HEK293 (cell line): ENCODE measurements at regions not wholly inside any gene's neighbourhood (a gene's known extent, or its start where the extent isn't known, plus 50 kb on each side); places are given as distances from the start of the nearest gene placed in this dataset.

Source experiments
- CTCF ChIA-PET: fragments of 350-600 bp; formaldehyde crosslinking; extraction: SDS; loops from one replicate; lab custom pipeline; 2021; ENCODE audit warnings: antibody characterized with exemption; lab: Yijun Ruan, JAX
- POLR2A ChIA-PET: fragments of 300-600 bp; formaldehyde crosslinking; extraction: SDS; loops from one replicate; lab custom pipeline; 2020; ENCODE audit warnings: antibody characterized with exemption, inconsistent platforms; lab: Yijun Ruan, JAX
- H3K27ac ChIP-seq: fragments of 200-500 bp; sonication (Bioruptor generic); 2 replicates; pipeline ENCODE4 v1.5.1; 2014; ENCODE audit warnings: low read depth, low read length, control low read depth, inconsistent platforms; ENCODE audit errors: extremely low read depth
- H3K36me3 ChIP-seq, 2 experiments: fragments of 200-500 bp in 1 of 2; sonication (Bioruptor generic) in 1 of 2; 1 replicate in 1 of 2; 2 replicates in 1 of 2; pipeline ENCODE4 v1.5.1; 2014 to 2017; ENCODE audit warnings: inconsistent platforms in 2 of 2, low read length in 2 of 2; ENCODE audit not compliant: control insufficient read depth in 2 of 2, insufficient read depth in 1 of 2
- H3K4me1 ChIP-seq: fragments of 200-500 bp; sonication (Bioruptor generic); 2 replicates; pipeline ENCODE4 v1.5.1; 2014; ENCODE audit warnings: mild to moderate bottlenecking, low read length, inconsistent platforms; ENCODE audit not compliant: control insufficient read depth, insufficient read depth
- H3K4me3 ChIP-seq: 2 replicates; pipeline ENCODE4 v1.5.1; 2011; ENCODE audit warnings: low read depth, mild to moderate bottlenecking, control low read depth, low read length, moderate library complexity
- H3K9me3 ChIP-seq: fragments of 200-500 bp; sonication (Bioruptor generic); 2 replicates; pipeline ENCODE4 v1.5.1; 2014; ENCODE audit warnings: low read depth, low read length, inconsistent platforms; ENCODE audit not compliant: control insufficient read depth, insufficient read depth
- BCL11A ChIP-seq: fragments of 450-650 bp; formaldehyde crosslinking; IDR thresholded peaks from 2 replicates; pipeline ENCODE4 v1.5.1; 2016; ENCODE audit warnings: low read depth, missing biosample characterization, missing genetic modification characterization
- IKZF3 ChIP-seq: fragments of 450-650 bp; IDR thresholded peaks from 2 replicates; pipeline ENCODE4 v1.5.0; 2018; ENCODE audit warnings: missing biosample characterization, mild to moderate bottlenecking, missing genetic modification characterization, moderate library complexity
- KLF8 ChIP-seq: fragments of 450-650 bp; formaldehyde crosslinking; IDR thresholded peaks from 2 replicates; pipeline ENCODE4 v1.5.1; 2016; ENCODE audit warnings: missing biosample characterization, missing genetic modification characterization
- KLF9 ChIP-seq: fragments of 450-650 bp; formaldehyde crosslinking; IDR thresholded peaks from 2 replicates; pipeline ENCODE4 v1.5.1; 2016; ENCODE audit warnings: missing biosample characterization, missing genetic modification characterization, low read depth
- MYNN ChIP-seq: fragments of 450-650 bp; formaldehyde crosslinking; IDR thresholded peaks from 2 replicates; pipeline ENCODE4 v1.5.1; 2016; ENCODE audit warnings: missing biosample characterization, missing genetic modification characterization, borderline replicate concordance
- MZF1 ChIP-seq: fragments of 450-650 bp; formaldehyde crosslinking; IDR thresholded peaks from 2 replicates; pipeline ENCODE4 v1.5.1; 2017; ENCODE audit warnings: missing biosample characterization, missing genetic modification characterization, borderline replicate concordance
- PRDM1 ChIP-seq: fragments of 450-650 bp; formaldehyde crosslinking; IDR thresholded peaks from 2 replicates; pipeline ENCODE4; 2016; ENCODE audit warnings: missing biosample characterization, missing genetic modification characterization
- RBAK ChIP-seq: fragments of 450-650 bp; formaldehyde crosslinking; IDR thresholded peaks from 2 replicates; pipeline ENCODE4 v1.5.1; 2016; ENCODE audit warnings: missing biosample characterization, missing genetic modification characterization
- SCRT1 ChIP-seq: fragments of 450-650 bp; formaldehyde crosslinking; IDR thresholded peaks from 2 replicates; pipeline ENCODE4 v1.5.1; 2016; ENCODE audit warnings: missing biosample characterization, missing genetic modification characterization, borderline replicate concordance
- SCRT2 ChIP-seq: fragments of 450-650 bp; formaldehyde crosslinking; IDR thresholded peaks from 2 replicates; pipeline ENCODE4 v1.5.1; 2016; ENCODE audit warnings: missing biosample characterization, missing genetic modification characterization
- ZNF2 ChIP-seq: fragments of 450-650 bp; formaldehyde crosslinking; IDR thresholded peaks from 2 replicates; pipeline ENCODE4 v1.5.1; 2016; ENCODE audit warnings: missing biosample characterization, missing genetic modification characterization
- ZNF23 ChIP-seq: fragments of 450-650 bp; formaldehyde crosslinking; IDR thresholded peaks from 2 replicates; pipeline ENCODE4 v1.5.1; 2016; ENCODE audit warnings: missing biosample characterization, missing genetic modification characterization, borderline replicate concordance
- ZNF248 ChIP-seq: fragments of 450-650 bp; formaldehyde crosslinking; IDR thresholded peaks from 2 replicates; pipeline ENCODE4 v1.5.1; 2017; ENCODE audit warnings: missing biosample characterization, missing genetic modification characterization
- ZNF341 ChIP-seq: fragments of 450-650 bp; formaldehyde crosslinking; IDR thresholded peaks from 2 replicates; pipeline ENCODE4; 2016; ENCODE audit warnings: low read depth, missing biosample characterization, missing genetic modification characterization
- ZNF391 ChIP-seq: fragments of 450-650 bp; formaldehyde crosslinking; IDR thresholded peaks from 2 replicates; pipeline ENCODE4 v1.5.1; 2016; ENCODE audit warnings: low read depth, missing biosample characterization, missing genetic modification characterization, borderline replicate concordance
- ZNF600 ChIP-seq: fragments of 450-650 bp; formaldehyde crosslinking; IDR thresholded peaks from 2 replicates; pipeline ENCODE4 v1.5.1; 2016; ENCODE audit warnings: missing biosample characterization, missing genetic modification characterization
- ZNF623 ChIP-seq: fragments of 450-650 bp; formaldehyde crosslinking; IDR thresholded peaks from 2 replicates; pipeline ENCODE4 v1.5.1; 2016; ENCODE audit warnings: missing biosample characterization, missing genetic modification characterization
- ZNF660 ChIP-seq: fragments of 450-650 bp; IDR thresholded peaks from 2 replicates; pipeline ENCODE4 v1.5.1; 2018; ENCODE audit warnings: missing biosample characterization, mild to moderate bottlenecking, missing genetic modification characterization
- ZNF664 ChIP-seq: fragments of 450-650 bp; formaldehyde crosslinking; IDR thresholded peaks from 2 replicates; pipeline ENCODE4 v1.5.1; 2016; ENCODE audit warnings: missing biosample characterization, missing genetic modification characterization
- ZNF837 ChIP-seq: fragments of 450-650 bp; formaldehyde crosslinking; IDR thresholded peaks from 2 replicates; pipeline ENCODE4 v1.5.1; 2016; ENCODE audit warnings: missing biosample characterization, missing genetic modification characterization
- TF ChIP-seq, protein P1 (sequence below): fragments of 450-650 bp; formaldehyde crosslinking; IDR thresholded peaks from 2 replicates; pipeline ENCODE4 v1.5.1; 2017; ENCODE audit warnings: missing biosample characterization, missing genetic modification characterization
- TF ChIP-seq, protein P2 (sequence below): fragments of 450-650 bp; formaldehyde crosslinking; IDR thresholded peaks from 2 replicates; pipeline ENCODE4 v1.5.1; 2016; ENCODE audit warnings: missing biosample characterization, missing genetic modification characterization
- TF ChIP-seq, protein P3 (sequence below): fragments of 450-650 bp; formaldehyde crosslinking; IDR thresholded peaks from 2 replicates; pipeline ENCODE4 v1.5.1; 2017; ENCODE audit warnings: missing biosample characterization, missing genetic modification characterization
- TF ChIP-seq, protein P4 (sequence below): fragments of 450-650 bp; formaldehyde crosslinking; optimal IDR thresholded peaks from 2 replicates; pipeline ENCODE3; 2016; ENCODE audit warnings: missing biosample characterization, mild to moderate bottlenecking, missing genetic modification characterization
- TF ChIP-seq, protein P5 (sequence below): fragments of 450-650 bp; formaldehyde crosslinking; IDR thresholded peaks from 2 replicates; pipeline ENCODE4 v1.5.1; 2016; ENCODE audit warnings: missing biosample characterization, missing genetic modification characterization

DNA sequence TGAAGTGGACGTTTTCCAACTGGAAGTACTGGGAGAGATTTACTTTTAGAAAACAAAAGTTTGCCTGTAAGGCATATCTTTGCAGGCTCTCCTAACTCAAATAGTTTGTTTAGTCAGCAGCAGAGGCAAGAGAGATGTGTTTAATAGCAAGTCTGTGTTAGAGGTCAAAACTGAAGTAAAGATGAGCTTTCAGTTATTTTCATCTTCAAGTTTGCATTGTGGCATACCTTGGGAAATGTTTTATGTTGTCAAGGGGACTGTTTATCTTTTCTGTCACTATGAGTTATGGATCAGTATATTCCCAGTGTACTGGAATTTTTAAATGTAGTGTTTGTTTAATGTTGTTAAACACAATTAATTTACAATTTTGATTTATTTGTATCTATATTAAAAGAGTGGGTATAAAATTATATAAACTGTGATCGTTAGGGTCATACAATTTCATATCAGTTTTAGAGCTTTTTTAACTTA lies 169.7 kb upstream of the PPP1R3A start:
- Histone ChIP-seq H3K4me3 (peak overlapping the region; percentile 89), H3K9me3 (no peaks in the 10 kb centered on the region), H3K27ac (peak overlapping the region; percentile 98), H3K36me3 (no peaks in the 10 kb centered on the region), H3K4me1 (peaks cover 13% of the 10 kb centered on the region)
- ChIA-PET POLR2A (no interaction called here), CTCF (interaction anchor here (0.5 to 1.2 kb wide), 4 partner anchors 14 to 574 kb away, joined by 3 to 4 read pairs (median 3); no protein-coding TSS in a partner anchor)
- TF ChIP-seq ZNF248 (tag by site-specific recombination) (no peak), PRDM1 (tag by site-specific recombination) (peak; percentile 98), MZF1 (tag by site-specific recombination) (no peak), ZNF23 (no peak), IKZF3 (tag by site-specific recombination) (0 out of 2 replicates have a peak, but pooled peaks have one; percentile 25)
- TF ChIP-seq, protein P1, sequence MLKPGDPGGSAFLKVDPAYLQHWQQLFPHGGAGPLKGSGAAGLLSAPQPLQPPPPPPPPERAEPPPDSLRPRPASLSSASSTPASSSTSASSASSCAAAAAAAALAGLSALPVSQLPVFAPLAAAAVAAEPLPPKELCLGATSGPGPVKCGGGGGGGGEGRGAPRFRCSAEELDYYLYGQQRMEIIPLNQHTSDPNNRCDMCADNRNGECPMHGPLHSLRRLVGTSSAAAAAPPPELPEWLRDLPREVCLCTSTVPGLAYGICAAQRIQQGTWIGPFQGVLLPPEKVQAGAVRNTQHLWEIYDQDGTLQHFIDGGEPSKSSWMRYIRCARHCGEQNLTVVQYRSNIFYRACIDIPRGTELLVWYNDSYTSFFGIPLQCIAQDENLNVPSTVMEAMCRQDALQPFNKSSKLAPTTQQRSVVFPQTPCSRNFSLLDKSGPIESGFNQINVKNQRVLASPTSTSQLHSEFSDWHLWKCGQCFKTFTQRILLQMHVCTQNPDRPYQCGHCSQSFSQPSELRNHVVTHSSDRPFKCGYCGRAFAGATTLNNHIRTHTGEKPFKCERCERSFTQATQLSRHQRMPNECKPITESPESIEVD (tag by site-specific recombination): peak; percentile 62

DNA sequence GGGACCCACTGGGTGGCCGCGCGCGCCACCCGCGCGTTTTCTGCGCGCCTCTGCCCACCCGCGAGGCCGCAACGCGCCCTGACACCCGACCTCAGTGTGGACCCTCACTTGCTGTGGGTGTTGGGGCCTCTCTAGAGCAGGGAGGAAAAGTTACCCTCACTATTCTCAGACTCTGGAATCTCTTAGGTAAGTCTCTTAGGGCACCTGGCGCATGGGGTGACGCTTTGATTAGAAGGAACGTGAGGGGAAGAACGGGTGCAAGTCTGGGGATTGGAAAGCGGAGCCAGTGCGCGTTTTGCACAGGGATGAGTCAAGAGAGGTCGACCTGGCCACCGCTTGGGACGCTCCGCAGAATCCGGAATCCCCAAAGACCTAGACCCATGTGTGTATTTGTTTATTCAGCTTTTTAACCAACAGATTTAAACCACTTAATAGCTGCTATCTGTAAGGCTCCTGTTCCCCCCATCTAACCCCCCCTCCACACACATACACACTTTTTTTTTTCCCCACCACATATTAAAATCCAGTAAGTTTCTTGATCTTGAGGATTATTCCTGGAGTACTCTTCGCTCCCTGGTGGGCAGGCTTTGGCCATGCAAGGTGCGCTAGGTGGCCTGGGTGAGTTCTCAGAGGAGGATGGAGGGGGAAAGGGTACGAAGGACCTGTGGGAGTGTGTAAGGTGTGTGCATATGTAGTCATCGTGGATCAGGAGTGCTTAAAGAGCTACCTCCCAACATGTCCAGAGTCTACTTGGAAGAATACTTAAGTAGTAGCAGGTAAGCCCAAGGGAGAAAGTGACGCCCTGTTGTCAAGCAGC lies 169.1 kb upstream of the PPP1R3A start:
- Histone ChIP-seq H3K27ac (peak overlapping the region; percentile 98), H3K9me3 (no peaks in the 10 kb centered on the region), H3K4me1 (peaks cover 13% of the 10 kb centered on the region), H3K4me3 (peak overlapping the region; percentile 89), H3K36me3 (no peaks in the 10 kb centered on the region)
- ChIA-PET POLR2A (no interaction called here), CTCF (interaction anchor here (0.5 to 1.2 kb wide), 7 partner anchors 15 to 1183 kb away, joined by 3 to 5 read pairs (median 3); no protein-coding TSS in a partner anchor)
- no peak for TF ChIP-seq ZNF23
- TF ChIP-seq, protein P2, sequence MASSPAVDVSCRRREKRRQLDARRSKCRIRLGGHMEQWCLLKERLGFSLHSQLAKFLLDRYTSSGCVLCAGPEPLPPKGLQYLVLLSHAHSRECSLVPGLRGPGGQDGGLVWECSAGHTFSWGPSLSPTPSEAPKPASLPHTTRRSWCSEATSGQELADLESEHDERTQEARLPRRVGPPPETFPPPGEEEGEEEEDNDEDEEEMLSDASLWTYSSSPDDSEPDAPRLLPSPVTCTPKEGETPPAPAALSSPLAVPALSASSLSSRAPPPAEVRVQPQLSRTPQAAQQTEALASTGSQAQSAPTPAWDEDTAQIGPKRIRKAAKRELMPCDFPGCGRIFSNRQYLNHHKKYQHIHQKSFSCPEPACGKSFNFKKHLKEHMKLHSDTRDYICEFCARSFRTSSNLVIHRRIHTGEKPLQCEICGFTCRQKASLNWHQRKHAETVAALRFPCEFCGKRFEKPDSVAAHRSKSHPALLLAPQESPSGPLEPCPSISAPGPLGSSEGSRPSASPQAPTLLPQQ (tag by site-specific recombination): peak; percentile 76
- TF ChIP-seq, protein P3, sequence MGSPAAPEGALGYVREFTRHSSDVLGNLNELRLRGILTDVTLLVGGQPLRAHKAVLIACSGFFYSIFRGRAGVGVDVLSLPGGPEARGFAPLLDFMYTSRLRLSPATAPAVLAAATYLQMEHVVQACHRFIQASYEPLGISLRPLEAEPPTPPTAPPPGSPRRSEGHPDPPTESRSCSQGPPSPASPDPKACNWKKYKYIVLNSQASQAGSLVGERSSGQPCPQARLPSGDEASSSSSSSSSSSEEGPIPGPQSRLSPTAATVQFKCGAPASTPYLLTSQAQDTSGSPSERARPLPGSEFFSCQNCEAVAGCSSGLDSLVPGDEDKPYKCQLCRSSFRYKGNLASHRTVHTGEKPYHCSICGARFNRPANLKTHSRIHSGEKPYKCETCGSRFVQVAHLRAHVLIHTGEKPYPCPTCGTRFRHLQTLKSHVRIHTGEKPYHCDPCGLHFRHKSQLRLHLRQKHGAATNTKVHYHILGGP (tag by site-specific recombination): 0 out of 2 replicates have a peak, but pooled peaks have one; percentile 33
- no peak for TF ChIP-seq MYNN
- no peak for TF ChIP-seq KLF9
- TF ChIP-seq KLF8 (tag by site-specific recombination): peak; percentile 22; the same call in 1 of the 2 replicates
- peak; percentile 84 for TF ChIP-seq SCRT2
- TF ChIP-seq ZNF248 (tag by site-specific recombination): no peak
- TF ChIP-seq RBAK (tag by site-specific recombination): no peak
- TF ChIP-seq, protein P4, sequence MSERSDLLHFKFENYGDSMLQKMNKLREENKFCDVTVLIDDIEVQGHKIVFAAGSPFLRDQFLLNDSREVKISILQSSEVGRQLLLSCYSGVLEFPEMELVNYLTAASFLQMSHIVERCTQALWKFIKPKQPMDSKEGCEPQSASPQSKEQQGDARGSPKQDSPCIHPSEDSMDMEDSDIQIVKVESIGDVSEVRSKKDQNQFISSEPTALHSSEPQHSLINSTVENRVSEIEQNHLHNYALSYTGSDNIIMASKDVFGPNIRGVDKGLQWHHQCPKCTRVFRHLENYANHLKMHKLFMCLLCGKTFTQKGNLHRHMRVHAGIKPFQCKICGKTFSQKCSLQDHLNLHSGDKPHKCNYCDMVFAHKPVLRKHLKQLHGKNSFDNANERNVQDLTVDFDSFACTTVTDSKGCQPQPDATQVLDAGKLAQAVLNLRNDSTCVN: peak; percentile 75
- TF ChIP-seq ZNF837 (tag by site-specific recombination): no peak
- TF ChIP-seq ZNF623 (tag by site-specific recombination): 0 out of 2 replicates have a peak, but pooled peaks have one; percentile 18
- no peak for TF ChIP-seq ZNF664 (tag by site-specific recombination)
- 0 out of 2 replicates have a peak, but pooled peaks have one; percentile 15 for TF ChIP-seq ZNF341
- TF ChIP-seq, protein P5, sequence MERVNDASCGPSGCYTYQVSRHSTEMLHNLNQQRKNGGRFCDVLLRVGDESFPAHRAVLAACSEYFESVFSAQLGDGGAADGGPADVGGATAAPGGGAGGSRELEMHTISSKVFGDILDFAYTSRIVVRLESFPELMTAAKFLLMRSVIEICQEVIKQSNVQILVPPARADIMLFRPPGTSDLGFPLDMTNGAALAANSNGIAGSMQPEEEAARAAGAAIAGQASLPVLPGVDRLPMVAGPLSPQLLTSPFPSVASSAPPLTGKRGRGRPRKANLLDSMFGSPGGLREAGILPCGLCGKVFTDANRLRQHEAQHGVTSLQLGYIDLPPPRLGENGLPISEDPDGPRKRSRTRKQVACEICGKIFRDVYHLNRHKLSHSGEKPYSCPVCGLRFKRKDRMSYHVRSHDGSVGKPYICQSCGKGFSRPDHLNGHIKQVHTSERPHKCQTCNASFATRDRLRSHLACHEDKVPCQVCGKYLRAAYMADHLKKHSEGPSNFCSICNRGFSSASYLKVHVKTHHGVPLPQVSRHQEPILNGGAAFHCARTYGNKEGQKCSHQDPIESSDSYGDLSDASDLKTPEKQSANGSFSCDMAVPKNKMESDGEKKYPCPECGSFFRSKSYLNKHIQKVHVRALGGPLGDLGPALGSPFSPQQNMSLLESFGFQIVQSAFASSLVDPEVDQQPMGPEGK: 0 out of 2 replicates have a peak, but pooled peaks have one; percentile 46
- 0 out of 2 replicates have a peak, but pooled peaks have one; percentile 15 for TF ChIP-seq ZNF660 (tag by site-specific recombination)
- TF ChIP-seq BCL11A (tag by site-specific recombination): no peak
- TF ChIP-seq SCRT1 (tag by site-specific recombination): peak; percentile 56; the same call in 1 of the 2 replicates
- TF ChIP-seq ZNF2: peak; percentile 7; the same call in 1 of the 2 replicates
- peak; percentile 26; the same call in 1 of the 2 replicates for TF ChIP-seq ZNF391 (tag by site-specific recombination)
- TF ChIP-seq ZNF600 (tag by site-specific recombination): 0 out of 2 replicates have a peak, but pooled peaks have one; percentile 37
